ENCODE measurements at regions not wholly inside any gene's neighbourhood (a gene's known extent, or its start where the extent isn't known, plus 50 kb on each side); places are given as distances from the start of the nearest gene placed in this dataset.

- no peak for TF ChIP-seq CTCF (conservative IDR thresholded peaks at IDR 0.05)
- H3K27ac ChIP-seq, result no peak overlapping the region
Measured at GRCh38 chr13:47298506-47298905, 401.7 kb upstream of the HTR2A start.

- no peak for TF ChIP-seq CTCF (conservative IDR thresholded peaks at IDR 0.05)
- no peak overlapping the region for H3K27ac ChIP-seq
Measured at GRCh38 chr13:47294691-47295090, 397.8 kb upstream of the HTR2A start.

- no peak for TF ChIP-seq CTCF (conservative IDR thresholded peaks at IDR 0.05)
Measured at GRCh38 chr13:47291107-47291656, 394.3 kb upstream of the HTR2A start.

GRCh38 chr13:47289567-47289966 lies 392.7 kb upstream of the HTR2A start:
- TF ChIP-seq CTCF (conservative IDR thresholded peaks at IDR 0.05), result no peak
- H3K27ac ChIP-seq, result no peak overlapping the region

More at GRCh38 chr13:47291107-47291656, 394.3 kb upstream of the HTR2A start:
- no peak overlapping the region for H3K27ac ChIP-seq

- no peak for TF ChIP-seq CTCF (conservative IDR thresholded peaks at IDR 0.05)
- H3K27ac ChIP-seq, result no peak overlapping the region
Measured at GRCh38 chr13:47288546-47288945, 391.7 kb upstream of the HTR2A start.

GRCh38 chr13:47287291-47287751 lies 390.5 kb upstream of the HTR2A start:
- no peak overlapping the region for H3K27ac ChIP-seq
- TF ChIP-seq CTCF (conservative IDR thresholded peaks at IDR 0.05), result no peak

GRCh38 chr13:47281991-47282390 lies 385.1 kb upstream of the HTR2A start:
- no peak for TF ChIP-seq CTCF (conservative IDR thresholded peaks at IDR 0.05)
- H3K27ac ChIP-seq, result no peak overlapping the region
